ENCODE measurements at regions not wholly inside any gene's neighbourhood (a gene's known extent, or its start where the extent isn't known, plus 50 kb on each side); places are given as distances from the start of the nearest gene placed in this dataset.

DNA sequence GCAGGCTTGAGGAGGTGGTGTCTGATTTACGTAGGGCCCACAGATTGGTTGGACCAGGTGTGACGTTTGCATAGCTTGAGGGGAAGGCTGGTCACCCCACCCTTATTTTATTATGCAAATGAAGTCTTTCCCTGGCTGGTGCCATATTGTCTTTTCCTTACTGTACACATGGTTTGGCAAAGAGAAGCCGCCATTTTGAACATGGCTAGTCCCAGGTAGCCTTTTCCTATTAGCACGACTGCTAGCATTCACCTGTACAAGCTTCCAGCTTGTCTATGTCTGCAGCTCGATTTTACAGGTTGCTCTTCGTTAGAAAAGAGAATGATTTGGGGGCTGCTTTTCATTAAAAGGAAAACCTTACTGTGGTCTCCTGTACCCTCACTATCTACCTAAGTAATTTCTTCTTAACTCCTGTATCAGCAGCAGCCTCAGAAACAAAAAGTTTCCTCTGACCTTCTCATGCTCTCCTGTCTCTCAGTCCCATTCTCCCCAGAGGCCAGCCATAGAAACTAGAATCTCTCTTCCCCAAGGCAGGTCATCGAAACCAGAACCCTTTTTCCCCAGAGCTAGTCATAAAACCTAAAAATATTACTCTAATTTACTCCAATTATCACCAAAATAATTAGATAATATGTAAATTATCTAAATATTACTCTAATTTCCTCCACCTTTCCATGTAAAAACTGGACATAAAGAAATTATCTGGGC lies 151.8 kb downstream of the B3GNT2 start:
- TF ChIP-seq REST (IDR thresholded peaks at IDR 0.05; ENCODE audit: low read depth) (no peak), ZBTB7A (IDR thresholded peaks at IDR 0.05; ENCODE audit: low read depth) (no peak), TEAD4 (IDR thresholded peaks at IDR 0.05) (no peak), EP300 (IDR thresholded peaks at IDR 0.05; ENCODE audit: borderline replicate concordance) (no peak), NFIC (IDR thresholded peaks at IDR 0.05) (no peak), CREB1 (IDR thresholded peaks at IDR 0.05; ENCODE audit: low read depth) (no peak), YY1 (IDR thresholded peaks at IDR 0.05; ENCODE audit: low read depth) (no peak), CEBPB (IDR thresholded peaks at IDR 0.05) (no peak), RAD21 (IDR thresholded peaks at IDR 0.05; ENCODE audit: low read depth) (no peak), FOXM1 (IDR thresholded peaks at IDR 0.05; ENCODE audit: borderline replicate concordance, low read depth) (no peak), TAF1 (IDR thresholded peaks at IDR 0.05; ENCODE audit: low read depth) (no peak)
- TF ChIP-seq, protein P1, sequence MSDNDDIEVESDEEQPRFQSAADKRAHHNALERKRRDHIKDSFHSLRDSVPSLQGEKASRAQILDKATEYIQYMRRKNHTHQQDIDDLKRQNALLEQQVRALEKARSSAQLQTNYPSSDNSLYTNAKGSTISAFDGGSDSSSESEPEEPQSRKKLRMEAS (IDR thresholded peaks at IDR 0.05), result no peak
